GM10248 (cell line): ENCODE measurements at regions not wholly inside any gene's neighbourhood (a gene's known extent, or its start where the extent isn't known, plus 50 kb on each side); places are given as distances from the start of the nearest gene placed in this dataset.

ENCODE experiments used
- CTCF ChIA-PET: fragments of 300-600 bp; sonication (Branson Sonifier 250); formaldehyde crosslinking; extraction: SDS; loops from one replicate; lab custom pipeline; 2021; ENCODE audit warnings: antibody characterized with exemption; lab: Yijun Ruan, JAX
- POLR2A ChIA-PET: fragments of 350-650 bp; sonication (Branson Sonifier 250); formaldehyde crosslinking; extraction: SDS; loops from one replicate; lab custom pipeline; 2020; ENCODE audit warnings: antibody characterized with exemption; lab: Yijun Ruan, JAX
- DNase-seq: peaks from one replicate; pipeline ENCODE4 v3.0.0; 2012; ENCODE audit errors: extremely low spot score
- CTCF ChIP-seq: IDR thresholded peaks from 2 replicates; pipeline ENCODE4 v1.5.1; 2012; ENCODE audit warnings: mild to moderate bottlenecking, low read depth; ENCODE audit errors: extremely low read depth, missing control alignments, control extremely low read depth

- no peak for DNase-seq
- TF ChIP-seq CTCF: no peak
- ChIA-PET POLR2A (no interaction called here), CTCF (interaction anchor here (1.4 kb wide), 1 partner anchor 11 kb away, joined by 3 read pairs; no protein-coding TSS in a partner anchor)
These were observed 79.2 kb downstream of the LLPH start for GRCh38 chr12:66051361-66051760.

- no peak for TF ChIP-seq CTCF
- ChIA-PET CTCF (interaction anchor here (0.7 to 1.0 kb wide), 3 partner anchors 31 to 127 kb away, joined by 3 to 4 read pairs (median 3); no protein-coding TSS in a partner anchor), POLR2A (no interaction called here)
- no peak for DNase-seq
These were observed 79.9 kb downstream of the LLPH start for GRCh38 chr12:66050610-66051009.

GRCh38 chr12:66050283-66050576 is 80.3 kb downstream of the LLPH start:
- ChIA-PET CTCF (interaction anchor here (0.7 to 1.0 kb wide), 3 partner anchors 30 to 127 kb away, joined by 3 to 4 read pairs (median 3); no protein-coding TSS in a partner anchor), POLR2A (no interaction called here)
- no peak for DNase-seq
- TF ChIP-seq CTCF: no peak

- ChIA-PET CTCF (interaction anchor here (0.7 to 1.0 kb wide), 3 partner anchors 30 to 127 kb away, joined by 3 to 4 read pairs (median 3); no protein-coding TSS in a partner anchor), POLR2A (no interaction called here)
- DNase-seq: no peak
- no peak for TF ChIP-seq CTCF
These were observed 80.8 kb downstream of the LLPH start for GRCh38 chr12:66049538-66050282.

- POLR2A ChIA-PET: no interaction called here
- DNase-seq: no peak
- CTCF ChIA-PET: interaction anchor here (1.6 kb wide), 1 partner anchor 38 kb away, joined by 4 read pairs; no protein-coding TSS in a partner anchor
These were observed 81.6 kb downstream of the LLPH start for GRCh38 chr12:66048835-66049537.

More at GRCh38 chr12:66048835-66049537, 81.6 kb downstream of the LLPH start:
- TF ChIP-seq CTCF: no peak
